HG02852 (cell line): ENCODE measurements at regions not wholly inside any gene's neighbourhood (a gene's known extent, or its start where the extent isn't known, plus 50 kb on each side); places are given as distances from the start of the nearest gene placed in this dataset.

Experiments
- ATAC-seq: cut with Tn5 transposase; IDR thresholded peaks from one replicate; pipeline ENCODE4 v1.9.1; 2021; ENCODE audit warnings: mild to moderate bottlenecking, moderate library complexity; ENCODE audit not compliant: unreplicated experiment

GRCh38 chr2:44825702-44826101 is 115.8 kb upstream of the SIX3 start:
- ATAC-seq, result no peak

- ATAC-seq, result no peak
Observed at GRCh38 chr2:44826601-44827000, 114.9 kb upstream of the SIX3 start.

- no peak for ATAC-seq
Observed at GRCh38 chr2:44829771-44830170, 111.7 kb upstream of the SIX3 start.

- peak; percentile 45 for ATAC-seq
Observed at GRCh38 chr2:44833171-44834069, 108.1 kb upstream of the SIX3 start.

GRCh38 chr2:44834656-44835055 is 106.8 kb upstream of the SIX3 start:
- no peak for ATAC-seq

- peak; percentile 44 for ATAC-seq
Observed at GRCh38 chr2:44836174-44836573, 105.3 kb upstream of the SIX3 start.

- ATAC-seq, result no peak
Observed at GRCh38 chr2:44836916-44837315, 104.6 kb upstream of the SIX3 start.

GRCh38 chr2:44838116-44838790 is 103.2 kb upstream of the SIX3 start:
- no peak for ATAC-seq

- ATAC-seq, result no peak
Observed at GRCh38 chr2:44839370-44839769, 102.1 kb upstream of the SIX3 start.

GRCh38 chr2:44839771-44840502 is 101.6 kb upstream of the SIX3 start:
- ATAC-seq, result no peak

GRCh38 chr2:44840503-44840850 is 101.0 kb upstream of the SIX3 start:
- ATAC-seq, result no peak

GRCh38 chr2:44843086-44843485 is 98.4 kb upstream of the SIX3 start:
- ATAC-seq, result no peak

GRCh38 chr2:44843641-44844310 is 97.7 kb upstream of the SIX3 start:
- ATAC-seq, result no peak

- no peak for ATAC-seq
Observed at GRCh38 chr2:44844651-44845270, 96.7 kb upstream of the SIX3 start.

- ATAC-seq, result no peak
Observed at GRCh38 chr2:44848026-44848425, 93.5 kb upstream of the SIX3 start.

GRCh38 chr2:44850016-44850415 is 91.5 kb upstream of the SIX3 start:
- no peak for ATAC-seq

- no peak for ATAC-seq
Observed at GRCh38 chr2:44851518-44851917, 90.0 kb upstream of the SIX3 start.

- ATAC-seq, result no peak
Observed at GRCh38 chr2:44852594-44852993, 88.9 kb upstream of the SIX3 start.

GRCh38 chr2:44859337-44859736 is 82.2 kb upstream of the SIX3 start:
- no peak for ATAC-seq

- no peak for ATAC-seq
Observed at GRCh38 chr2:44866152-44866551, 75.3 kb upstream of the SIX3 start.

GRCh38 chr2:44869761-44870160 is 71.7 kb upstream of the SIX3 start:
- ATAC-seq, result no peak
